Karpas-422 (cell line): ENCODE measurements at regions not wholly inside any gene's neighbourhood (a gene's known extent, or its start where the extent isn't known, plus 50 kb on each side); places are given as distances from the start of the nearest gene placed in this dataset.

Experiments used
- DNase-seq: peaks from one replicate; pipeline ENCODE4 v3.0.0-alpha.2; 2015
- H2AFZ ChIP-seq: fragments of 200-600 bp; sonication (generic); 2 replicates; pipeline ENCODE4 v1.6.1; 2014; ENCODE audit warnings: antibody characterized with exemption, low read length, mixed read lengths
- H3K27ac ChIP-seq: fragments of 200-600 bp; sonication (generic); 2 replicates; pipeline ENCODE4 v1.5.1; 2014; ENCODE audit warnings: mild to moderate bottlenecking, low read length, moderate library complexity
- H3K27me3 ChIP-seq: fragments of 200-600 bp; sonication (generic); 2 replicates; pipeline ENCODE4 v1.6.1; 2014; ENCODE audit warnings: low read length, mixed read lengths
- H3K36me3 ChIP-seq: fragments of 200-600 bp; sonication (generic); 2 replicates; pipeline ENCODE4 v1.6.1; 2014; ENCODE audit warnings: low read length, mixed read lengths; ENCODE audit not compliant: insufficient read depth
- H3K4me1 ChIP-seq: fragments of 200-600 bp; sonication (generic); 2 replicates; pipeline ENCODE4 v1.6.1; 2014; ENCODE audit warnings: mild to moderate bottlenecking, low read length, mixed read lengths
- H3K4me2 ChIP-seq: fragments of 200-600 bp; sonication (generic); 2 replicates; pipeline ENCODE4 v1.6.1; 2014; ENCODE audit warnings: low read length, low read depth, mild to moderate bottlenecking; ENCODE audit not compliant: poor library complexity, severe bottlenecking
- H3K4me3 ChIP-seq: fragments of 200-600 bp; sonication (generic); 2 replicates; pipeline ENCODE4 v1.5.1; 2014; ENCODE audit warnings: mild to moderate bottlenecking, antibody characterized with exemption, low read length, mixed read lengths
- H3K79me2 ChIP-seq: fragments of 200-600 bp; sonication (generic); 2 replicates; pipeline ENCODE4 v1.6.1; 2014; ENCODE audit warnings: mild to moderate bottlenecking, low read length, mixed read lengths
- H3K9ac ChIP-seq: fragments of 200-600 bp; sonication (generic); 2 replicates; pipeline ENCODE4 v1.6.0; 2014; ENCODE audit warnings: low read length
- H3K9me2 ChIP-seq: fragments of 200-600 bp; sonication (generic), shearing (Covaris generic); replicated peaks from 2 replicates; pipeline ENCODE4 v1.6.0; 2014; ENCODE audit warnings: mild to moderate bottlenecking, low read length, moderate library complexity; ENCODE audit not compliant: insufficient read depth
- H3K9me3 ChIP-seq: fragments of 300-700, 200-600 bp; sonication (generic); 2 replicates; pipeline ENCODE4 v1.6.1; 2014; ENCODE audit warnings: low read length, mixed read lengths
- H4K20me1 ChIP-seq: fragments of 200-600 bp; sonication (generic); 2 replicates; pipeline ENCODE4 v1.6.1; 2014; ENCODE audit warnings: mild to moderate bottlenecking, antibody characterized with exemption, low read length, low read depth; ENCODE audit not compliant: insufficient read depth

GRCh38 chr6:88251301-88251700, 85.2 kb upstream of the CNR1 start:
- no peak for DNase-seq
- H2AFZ ChIP-seq = no peak overlapping the region
- no peaks in the 10 kb centered on the region for H3K36me3 ChIP-seq

DNA sequence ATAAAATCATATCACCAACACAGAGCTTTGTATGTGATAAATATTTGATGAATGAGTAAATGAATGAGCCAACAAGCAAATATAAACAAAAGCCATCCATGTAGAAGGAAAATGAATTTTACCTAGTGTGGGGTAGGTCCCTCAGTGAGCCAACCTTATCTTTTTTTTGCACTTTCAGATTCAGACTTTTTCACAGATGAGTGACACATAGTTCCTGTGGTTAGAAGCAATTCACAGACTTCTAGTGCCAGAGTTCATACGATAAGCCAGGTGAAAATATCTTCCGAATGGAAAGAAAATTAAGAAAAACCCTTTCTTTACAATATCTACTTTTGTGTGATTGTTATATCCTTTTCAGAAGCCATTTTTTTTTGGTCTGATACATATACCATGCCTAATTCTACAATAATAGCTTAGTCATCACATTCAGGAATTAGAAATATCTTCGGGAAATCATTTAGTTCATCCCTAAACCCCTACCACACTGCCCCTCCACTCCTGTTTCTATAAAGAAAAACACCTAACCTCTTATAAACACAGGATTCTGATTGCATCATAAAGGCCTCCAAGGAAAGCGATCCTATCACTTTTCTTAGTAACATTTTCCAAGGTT, 82.7 kb upstream of the CNR1 start:
- no peak for DNase-seq
- H3K9ac ChIP-seq = no peak overlapping the region
- no peaks in the 10 kb centered on the region for H3K4me1 ChIP-seq
- H2AFZ ChIP-seq = no peak overlapping the region
- no peaks in the 10 kb centered on the region for H4K20me1 ChIP-seq
- H3K36me3 ChIP-seq = no peaks in the 10 kb centered on the region
- no peak overlapping the region for H3K4me3 ChIP-seq
- no peak overlapping the region for H3K4me2 ChIP-seq
- no peaks in the 10 kb centered on the region for H3K9me3 ChIP-seq
- no peaks in the 10 kb centered on the region for H3K27me3 ChIP-seq
- H3K27ac ChIP-seq = no peak overlapping the region
- H3K9me2 ChIP-seq = no peaks in the 10 kb centered on the region
- H3K79me2 ChIP-seq = no peaks in the 10 kb centered on the region

More at GRCh38 chr6:88251301-88251700, 85.2 kb upstream of the CNR1 start:
- Histone ChIP-seq H3K27ac (no peak overlapping the region), H3K4me3 (no peak overlapping the region), H3K9me2 (no peaks in the 10 kb centered on the region), H3K4me1 (no peaks in the 10 kb centered on the region), H3K4me2 (no peak overlapping the region), H3K79me2 (no peaks in the 10 kb centered on the region), H3K27me3 (no peaks in the 10 kb centered on the region), H3K9me3 (no peaks in the 10 kb centered on the region), H3K9ac (no peak overlapping the region), H4K20me1 (no peaks in the 10 kb centered on the region)

DNA sequence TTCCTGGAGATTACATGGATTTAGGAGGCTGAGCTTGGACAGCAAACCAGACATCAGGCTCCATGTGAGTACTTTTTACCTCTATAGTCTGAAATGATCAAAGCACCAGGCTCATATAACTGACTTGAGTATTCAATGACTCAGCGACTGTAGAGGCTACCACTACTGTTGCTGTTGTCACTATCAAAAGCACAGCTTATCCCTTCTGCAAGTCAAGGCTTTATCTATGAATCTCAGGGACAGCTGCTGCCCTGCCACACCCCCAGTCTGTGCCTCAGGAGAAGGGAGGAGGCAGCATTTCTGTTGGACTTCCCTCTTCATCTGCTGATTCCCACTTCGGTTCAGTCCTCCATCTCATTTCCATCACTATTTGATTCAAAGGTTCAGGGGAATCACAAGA, 80.5 kb upstream of the CNR1 start:
- Histone ChIP-seq H3K9me2 (no peaks in the 10 kb centered on the region), H3K27ac (no peak overlapping the region), H3K4me1 (no peaks in the 10 kb centered on the region), H3K4me3 (no peak overlapping the region), H3K9me3 (no peaks in the 10 kb centered on the region), H3K9ac (no peak overlapping the region), H3K36me3 (no peaks in the 10 kb centered on the region), H2AFZ (no peak overlapping the region), H3K4me2 (no peak overlapping the region), H3K79me2 (no peaks in the 10 kb centered on the region), H3K27me3 (no peaks in the 10 kb centered on the region), H4K20me1 (no peaks in the 10 kb centered on the region)
- no peak for DNase-seq

- DNase-seq = no peak
These were observed 78.6 kb upstream of the CNR1 start for GRCh38 chr6:88244721-88245120.

GRCh38 chr6:88238901-88239300, 72.8 kb upstream of the CNR1 start:
- Histone ChIP-seq H2AFZ (no peak overlapping the region), H3K9me2 (no peaks in the 10 kb centered on the region), H3K9me3 (no peaks in the 10 kb centered on the region), H3K4me2 (no peak overlapping the region), H3K27ac (no peak overlapping the region), H3K36me3 (no peaks in the 10 kb centered on the region), H3K79me2 (no peaks in the 10 kb centered on the region), H4K20me1 (no peaks in the 10 kb centered on the region), H3K9ac (no peak overlapping the region), H3K4me3 (no peak overlapping the region), H3K4me1 (0 out of 2 replicates have a peak, but pooled peaks cover 3% of the 10 kb centered on the region), H3K27me3 (no peaks in the 10 kb centered on the region)
- DNase-seq = no peak

More at GRCh38 chr6:88244721-88245120, 78.6 kb upstream of the CNR1 start:
- Histone ChIP-seq H3K4me1 (no peaks in the 10 kb centered on the region), H3K4me2 (no peak overlapping the region), H3K27ac (no peak overlapping the region), H4K20me1 (no peaks in the 10 kb centered on the region), H2AFZ (no peak overlapping the region), H3K4me3 (no peak overlapping the region), H3K9ac (no peak overlapping the region), H3K79me2 (no peaks in the 10 kb centered on the region), H3K27me3 (no peaks in the 10 kb centered on the region), H3K9me3 (no peaks in the 10 kb centered on the region), H3K36me3 (no peaks in the 10 kb centered on the region), H3K9me2 (no peaks in the 10 kb centered on the region)

GRCh38 chr6:88238065-88238464, 71.9 kb upstream of the CNR1 start:
- H2AFZ ChIP-seq = no peak overlapping the region
- no peaks in the 10 kb centered on the region for H3K9me2 ChIP-seq
- no peak overlapping the region for H3K27ac ChIP-seq
- peak; percentile 75 for DNase-seq
- no peaks in the 10 kb centered on the region for H3K9me3 ChIP-seq
- no peak overlapping the region for H3K9ac ChIP-seq
- H3K79me2 ChIP-seq = no peaks in the 10 kb centered on the region
- no peak overlapping the region for H3K4me3 ChIP-seq
- H3K4me1 ChIP-seq = 0 out of 2 replicates have a peak, but pooled peaks cover 3% of the 10 kb centered on the region
- no peaks in the 10 kb centered on the region for H3K27me3 ChIP-seq
- no peaks in the 10 kb centered on the region for H3K36me3 ChIP-seq
- H4K20me1 ChIP-seq = no peaks in the 10 kb centered on the region
- H3K4me2 ChIP-seq = no peak overlapping the region

DNA sequence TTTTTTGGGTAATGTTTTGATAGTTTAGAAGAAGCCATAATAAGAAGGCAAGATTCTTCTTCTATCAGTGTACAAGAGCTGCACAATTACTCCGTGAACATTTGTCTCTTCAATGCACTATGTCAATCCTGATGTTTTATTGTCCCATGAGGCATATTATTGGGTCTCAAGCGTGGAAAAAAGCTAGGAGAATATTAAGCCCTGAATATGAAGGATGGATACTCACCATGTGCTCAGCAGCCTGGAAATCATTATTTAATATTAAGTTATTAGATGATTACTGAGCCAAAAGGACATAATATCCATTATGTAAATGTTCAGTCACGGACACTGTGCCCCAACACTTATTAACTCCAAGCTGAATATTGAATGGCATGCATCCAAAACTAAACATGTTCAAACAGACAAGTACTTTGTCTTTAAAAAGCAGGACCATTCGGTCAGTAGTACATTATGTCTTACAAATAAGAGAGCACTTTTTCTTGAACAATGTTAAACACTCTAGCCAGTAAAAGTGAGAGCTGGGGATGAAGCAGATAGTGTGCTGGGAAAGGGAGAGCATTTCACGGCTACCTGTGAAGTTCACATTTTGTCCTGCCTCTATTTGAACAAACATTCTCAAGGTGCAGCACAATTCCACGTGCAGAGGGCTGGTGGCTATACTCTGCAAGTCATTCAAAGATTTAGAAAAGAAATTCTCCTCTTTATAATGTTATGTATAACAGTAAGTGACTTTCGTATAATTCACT, 70.6 kb upstream of the CNR1 start:
- no peak for DNase-seq
- no peaks in the 10 kb centered on the region for H3K9me2 ChIP-seq
- H3K36me3 ChIP-seq = no peaks in the 10 kb centered on the region
- no peak overlapping the region for H3K4me2 ChIP-seq
- H3K9me3 ChIP-seq = 0 out of 2 replicates have a peak, but pooled peaks cover 4% of the 10 kb centered on the region
- no peak overlapping the region for H3K27ac ChIP-seq
- 0 out of 2 replicates have a peak, but pooled peaks cover 3% of the 10 kb centered on the region for H3K4me1 ChIP-seq
- no peaks in the 10 kb centered on the region for H3K27me3 ChIP-seq
- H4K20me1 ChIP-seq = no peaks in the 10 kb centered on the region
- no peak overlapping the region for H3K9ac ChIP-seq
- no peaks in the 10 kb centered on the region for H3K79me2 ChIP-seq
- H3K4me3 ChIP-seq = no peak overlapping the region
- H2AFZ ChIP-seq = no peak overlapping the region

DNA sequence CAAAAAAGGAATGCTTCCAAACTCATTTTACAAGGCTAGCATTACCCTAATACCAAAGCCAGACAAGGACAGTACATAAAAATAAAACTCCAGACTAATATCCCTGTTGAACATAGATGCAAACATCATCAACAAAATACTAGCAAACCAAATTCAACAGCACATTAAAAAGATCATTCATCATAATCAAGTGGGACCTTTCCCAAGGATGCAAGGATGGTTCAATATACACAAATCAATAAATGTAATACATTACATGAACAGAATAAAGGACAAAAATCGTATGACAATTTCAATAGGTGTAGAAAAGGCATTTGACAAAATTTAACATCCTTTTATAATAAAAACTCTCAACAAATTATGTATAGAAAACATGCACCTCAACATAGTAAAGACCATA, 66.6 kb upstream of the CNR1 start:
- H3K79me2 ChIP-seq = no peaks in the 10 kb centered on the region
- no peaks in the 10 kb centered on the region for H3K27me3 ChIP-seq
- no peaks in the 10 kb centered on the region for H3K36me3 ChIP-seq
- H3K4me1 ChIP-seq = no peaks in the 10 kb centered on the region
- no peak overlapping the region for H3K4me3 ChIP-seq
- H4K20me1 ChIP-seq = no peaks in the 10 kb centered on the region
- no peak for DNase-seq
- peaks cover 18% of the 10 kb centered on the region for H3K9me3 ChIP-seq
- H3K4me2 ChIP-seq = no peak overlapping the region
- no peak overlapping the region for H3K9ac ChIP-seq
- no peaks in the 10 kb centered on the region for H3K9me2 ChIP-seq
- no peak overlapping the region for H2AFZ ChIP-seq
- no peak overlapping the region for H3K27ac ChIP-seq
